IPS DF 4.7 (cell line): ENCODE measurements at regions not wholly inside any gene's neighbourhood (a gene's known extent, or its start where the extent isn't known, plus 50 kb on each side); places are given as distances from the start of the nearest gene placed in this dataset.

Source experiments
- DNase-seq: peaks from one replicate; pipeline ENCODE4 v3.0.0-alpha.2; 2013; ENCODE audit warnings: low spot score; ENCODE audit errors: extremely low read depth

DNA sequence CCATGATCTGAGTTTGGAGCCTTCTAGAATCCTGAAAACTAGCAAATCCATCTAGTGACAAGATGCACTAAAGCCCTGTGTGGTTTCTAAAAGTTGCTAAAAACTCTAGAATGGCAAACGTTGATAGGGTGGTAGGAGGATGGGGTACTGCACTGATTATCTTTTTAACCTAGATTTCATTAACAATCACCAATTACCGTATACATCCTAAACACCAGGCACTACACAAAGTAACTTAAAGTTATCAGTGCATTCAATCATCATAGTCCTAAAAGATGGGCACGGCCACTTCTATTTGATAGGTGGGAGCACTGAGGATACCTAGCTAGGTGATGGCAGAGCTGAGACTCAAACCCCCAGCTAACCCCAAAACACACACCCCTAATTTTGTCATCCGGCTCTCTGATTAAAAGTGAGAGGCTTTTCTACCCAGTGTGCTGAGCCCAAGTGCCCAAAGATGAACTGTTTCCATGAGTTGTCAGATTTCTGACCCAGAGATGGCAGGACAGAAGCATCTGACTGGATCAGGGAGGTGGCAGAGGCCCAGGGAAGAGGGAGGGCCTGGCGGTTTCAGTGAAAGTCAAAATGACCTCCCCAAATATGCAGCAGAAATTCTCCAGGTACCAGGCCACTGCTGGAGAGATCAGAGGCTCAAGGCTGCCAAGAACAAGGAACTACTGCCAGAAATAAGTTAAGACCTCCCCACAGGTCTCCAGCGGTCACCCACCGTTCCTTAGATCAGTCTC, 396.8 kb downstream of the SOX9 start:
- no peak for DNase-seq

- DNase-seq: no peak
These were observed 397.4 kb downstream of the SOX9 start for GRCh38 chr17:72518159-72518732.

- DNase-seq: no peak
These were observed 398.2 kb downstream of the SOX9 start for GRCh38 chr17:72518753-72519597.

- DNase-seq: no peak
These were observed 398.7 kb downstream of the SOX9 start for GRCh38 chr17:72519598-72519936.

DNA sequence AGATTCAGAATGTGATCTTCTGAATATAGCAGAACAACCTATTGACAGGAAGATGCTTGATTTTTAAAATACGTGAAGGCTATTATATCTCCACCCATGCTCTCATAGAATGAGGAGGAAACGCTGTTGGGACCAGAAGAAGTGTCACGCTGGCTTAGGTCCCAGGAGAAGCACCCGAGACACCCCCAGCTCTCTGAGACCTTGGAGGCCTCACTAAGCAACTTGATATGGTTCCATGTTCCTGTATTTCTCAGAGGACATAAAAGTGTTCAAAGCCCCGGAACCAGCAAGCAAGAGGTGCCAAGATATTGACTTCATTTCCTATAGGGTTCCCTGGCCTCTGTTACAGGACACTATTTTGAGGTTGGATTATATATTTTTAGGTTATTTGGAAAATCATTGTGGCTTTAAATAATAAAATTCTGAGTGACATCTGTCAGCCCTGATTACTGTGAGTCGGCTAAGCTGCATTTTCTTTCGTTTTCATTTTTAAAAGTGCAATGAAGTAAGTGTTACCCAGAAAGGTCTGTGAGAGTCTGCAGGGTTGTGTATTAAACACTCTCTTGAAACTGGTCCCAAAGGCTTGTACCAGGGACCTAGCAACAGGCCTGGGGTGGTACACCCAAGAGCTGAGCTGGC, 400.0 kb downstream of the SOX9 start:
- DNase-seq: no peak

GRCh38 chr17:72523491-72523890, 402.7 kb downstream of the SOX9 start:
- DNase-seq: no peak

- DNase-seq: no peak
These were observed 404.6 kb downstream of the SOX9 start for GRCh38 chr17:72525225-72526015.

DNA sequence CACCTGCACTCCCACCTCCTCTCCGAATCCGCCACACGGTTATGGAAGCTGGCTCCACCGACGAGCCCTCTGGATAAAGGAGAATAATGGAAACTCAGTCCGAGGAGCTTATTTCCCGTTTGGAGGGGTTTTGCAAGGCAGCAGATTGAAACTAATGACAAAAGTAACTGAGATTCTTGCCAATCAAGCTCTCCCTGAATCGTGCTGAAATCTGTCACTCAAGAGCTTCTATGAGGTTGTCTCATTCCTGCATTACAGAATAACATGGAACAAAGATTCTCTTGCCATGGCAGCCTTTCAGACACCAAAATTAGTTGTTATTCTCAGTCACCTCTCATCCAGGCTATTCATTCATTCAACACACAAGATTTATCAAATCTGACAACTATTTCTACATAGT, 405.9 kb downstream of the SOX9 start:
- DNase-seq: no peak

DNA sequence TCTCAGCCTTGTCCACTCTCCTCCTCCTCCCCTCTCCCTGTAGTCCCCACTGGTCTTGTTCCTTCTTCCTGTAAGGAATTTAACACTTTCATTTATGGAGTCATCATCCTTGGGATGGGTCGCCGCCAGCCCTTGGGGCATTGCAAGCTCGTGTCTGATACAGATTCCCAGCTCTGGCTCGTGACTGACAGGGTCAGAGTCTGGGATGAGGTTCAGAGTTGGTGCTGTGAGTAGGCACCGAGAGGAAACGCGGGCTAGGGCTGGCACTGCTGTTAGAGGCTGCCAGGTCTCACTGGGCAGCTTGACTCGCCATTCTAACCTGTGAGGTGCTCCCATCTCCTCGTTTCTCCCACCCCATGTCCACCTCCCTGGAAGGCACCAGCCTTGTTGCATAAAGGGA, 407.0 kb downstream of the SOX9 start:
- DNase-seq: no peak

GRCh38 chr17:72528683-72529082, 407.9 kb downstream of the SOX9 start:
- DNase-seq: no peak

- no peak for DNase-seq
These were observed 408.6 kb downstream of the SOX9 start for GRCh38 chr17:72529386-72529785.

GRCh38 chr17:72530454-72530853, 409.6 kb downstream of the SOX9 start:
- no peak for DNase-seq

GRCh38 chr17:72531729-72532128, 410.9 kb downstream of the SOX9 start:
- DNase-seq: no peak

- no peak for DNase-seq
These were observed 413.4 kb downstream of the SOX9 start for GRCh38 chr17:72534265-72534664.

GRCh38 chr17:72534776-72535175, 414.0 kb downstream of the SOX9 start:
- no peak for DNase-seq

GRCh38 chr17:72535346-72535745, 414.5 kb downstream of the SOX9 start:
- DNase-seq: no peak

DNA sequence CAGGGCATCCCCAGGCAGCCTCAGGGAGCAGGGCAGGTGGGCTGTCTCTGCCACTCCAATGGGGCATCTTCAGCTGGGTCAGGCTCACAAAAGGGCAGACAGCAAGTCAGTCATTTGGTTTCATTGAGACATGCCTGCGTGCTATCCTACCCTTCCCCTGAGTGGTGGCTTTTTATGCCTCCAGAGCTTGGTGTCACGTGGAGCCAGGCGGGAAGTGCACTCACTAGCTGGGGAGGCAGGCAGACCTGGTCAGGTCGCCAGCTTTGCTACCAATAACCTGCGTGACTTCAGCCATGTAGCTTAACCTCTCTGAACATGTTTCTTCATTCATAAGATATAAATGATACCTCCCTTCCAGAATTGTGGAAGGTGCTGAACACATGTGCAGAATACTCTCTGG, 415.0 kb downstream of the SOX9 start:
- DNase-seq: no peak

DNA sequence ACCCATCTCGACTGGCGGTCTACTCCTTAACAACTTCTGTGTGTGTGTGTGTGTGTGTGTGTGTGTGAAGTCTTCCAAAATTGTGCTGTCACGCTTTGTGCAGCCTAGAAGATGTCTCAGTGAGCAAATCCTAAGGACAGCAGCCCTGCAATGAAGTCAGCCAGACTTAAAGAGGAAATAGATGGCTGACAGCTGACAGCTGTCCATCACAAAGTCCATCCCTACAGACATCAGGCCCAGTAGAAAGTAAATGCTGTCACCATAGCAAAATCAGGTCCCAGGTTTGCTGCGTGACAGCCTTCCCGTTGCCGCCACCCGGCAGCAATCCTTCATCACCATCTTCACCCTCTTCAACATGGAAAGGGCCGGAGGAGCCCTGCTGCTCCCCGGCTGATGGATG, 416.0 kb downstream of the SOX9 start:
- DNase-seq: no peak

- no peak for DNase-seq
These were observed 417.6 kb downstream of the SOX9 start for GRCh38 chr17:72538443-72538842.

- no peak for DNase-seq
These were observed 418.1 kb downstream of the SOX9 start for GRCh38 chr17:72538901-72539352.
